ENCODE measurements at regions not wholly inside any gene's neighbourhood (a gene's known extent, or its start where the extent isn't known, plus 50 kb on each side); places are given as distances from the start of the nearest gene placed in this dataset.

DNA sequence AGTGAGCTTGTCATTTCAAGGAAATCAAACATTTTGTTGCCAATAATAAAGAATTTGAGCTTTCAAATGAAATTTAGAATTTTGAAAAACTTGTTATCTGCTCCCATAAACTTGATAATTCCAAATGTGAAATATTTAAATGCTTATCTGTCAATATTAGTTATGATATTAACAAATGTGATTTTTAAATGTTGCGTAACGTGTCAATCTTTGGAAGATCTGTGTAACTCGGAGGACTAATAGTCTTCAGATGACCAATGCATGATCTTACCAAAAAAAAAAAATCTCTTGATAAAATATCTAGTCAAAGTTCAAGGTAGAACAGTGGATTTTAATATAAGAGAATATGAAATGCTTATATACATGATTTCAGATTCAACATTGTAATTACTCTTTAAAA lies 274.5 kb upstream of the HSF2 start:
- TF ChIP-seq, protein P1, sequence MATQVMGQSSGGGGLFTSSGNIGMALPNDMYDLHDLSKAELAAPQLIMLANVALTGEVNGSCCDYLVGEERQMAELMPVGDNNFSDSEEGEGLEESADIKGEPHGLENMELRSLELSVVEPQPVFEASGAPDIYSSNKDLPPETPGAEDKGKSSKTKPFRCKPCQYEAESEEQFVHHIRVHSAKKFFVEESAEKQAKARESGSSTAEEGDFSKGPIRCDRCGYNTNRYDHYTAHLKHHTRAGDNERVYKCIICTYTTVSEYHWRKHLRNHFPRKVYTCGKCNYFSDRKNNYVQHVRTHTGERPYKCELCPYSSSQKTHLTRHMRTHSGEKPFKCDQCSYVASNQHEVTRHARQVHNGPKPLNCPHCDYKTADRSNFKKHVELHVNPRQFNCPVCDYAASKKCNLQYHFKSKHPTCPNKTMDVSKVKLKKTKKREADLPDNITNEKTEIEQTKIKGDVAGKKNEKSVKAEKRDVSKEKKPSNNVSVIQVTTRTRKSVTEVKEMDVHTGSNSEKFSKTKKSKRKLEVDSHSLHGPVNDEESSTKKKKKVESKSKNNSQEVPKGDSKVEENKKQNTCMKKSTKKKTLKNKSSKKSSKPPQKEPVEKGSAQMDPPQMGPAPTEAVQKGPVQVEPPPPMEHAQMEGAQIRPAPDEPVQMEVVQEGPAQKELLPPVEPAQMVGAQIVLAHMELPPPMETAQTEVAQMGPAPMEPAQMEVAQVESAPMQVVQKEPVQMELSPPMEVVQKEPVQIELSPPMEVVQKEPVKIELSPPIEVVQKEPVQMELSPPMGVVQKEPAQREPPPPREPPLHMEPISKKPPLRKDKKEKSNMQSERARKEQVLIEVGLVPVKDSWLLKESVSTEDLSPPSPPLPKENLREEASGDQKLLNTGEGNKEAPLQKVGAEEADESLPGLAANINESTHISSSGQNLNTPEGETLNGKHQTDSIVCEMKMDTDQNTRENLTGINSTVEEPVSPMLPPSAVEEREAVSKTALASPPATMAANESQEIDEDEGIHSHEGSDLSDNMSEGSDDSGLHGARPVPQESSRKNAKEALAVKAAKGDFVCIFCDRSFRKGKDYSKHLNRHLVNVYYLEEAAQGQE (IDR thresholded peaks at IDR 0.05; ENCODE audit: low read depth), result no peak
- TF ChIP-seq EP300 (IDR thresholded peaks at IDR 0.05; ENCODE audit: borderline replicate concordance), result no peak
- no peak for TF ChIP-seq NFIC (IDR thresholded peaks at IDR 0.05)
- TF ChIP-seq, protein P2, sequence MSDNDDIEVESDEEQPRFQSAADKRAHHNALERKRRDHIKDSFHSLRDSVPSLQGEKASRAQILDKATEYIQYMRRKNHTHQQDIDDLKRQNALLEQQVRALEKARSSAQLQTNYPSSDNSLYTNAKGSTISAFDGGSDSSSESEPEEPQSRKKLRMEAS (IDR thresholded peaks at IDR 0.05), result no peak
- TF ChIP-seq RAD21 (IDR thresholded peaks at IDR 0.05; ENCODE audit: low read depth), result no peak

Measured in Ishikawa (cell line).